A673 (cell line): ENCODE measurements at regions not wholly inside any gene's neighbourhood (a gene's known extent, or its start where the extent isn't known, plus 50 kb on each side); places are given as distances from the start of the nearest gene placed in this dataset.

ENCODE experiments used
- BruUV-seq: library from RNA; stranded (reverse); fragments of 400-500 nt; replicated peaks from 2 replicates; lab custom pipeline; 2021; lab: Mats Ljungman, UMichigan
- CTCF ChIA-PET: fragments of 300-600 bp; sonication (Branson Sonifier 250); formaldehyde crosslinking; loops from one replicate; lab custom pipeline; 2022; ENCODE audit warnings: antibody characterized with exemption; lab: Charles Lee
- POLR2A ChIA-PET: fragments of 300-600 bp; sonication (Branson Sonifier 250); formaldehyde crosslinking; loops from one replicate; lab custom pipeline; 2022; ENCODE audit warnings: antibody characterized with exemption; ENCODE audit not compliant: low non-redundant PET; lab: Charles Lee
- DNase-seq: peaks from one replicate; pipeline ENCODE4 v3.0.0-alpha.2; 2015; ENCODE audit warnings: low spot score
- H3K27ac ChIP-seq: fragments of 200-600 bp; sonication (generic); 2 replicates; pipeline ENCODE4 v1.5.1; 2016; ENCODE audit warnings: mixed run types, low read depth, mild to moderate bottlenecking, mixed read lengths, antibody characterized with exemption, low read length; ENCODE audit not compliant: poor library complexity, severe bottlenecking
- H3K27me3 ChIP-seq: fragments of 200-600 bp; sonication (generic); replicated peaks from 2 replicates; pipeline ENCODE4 v1.6.1; 2017; ENCODE audit warnings: mixed run types, low read depth, mild to moderate bottlenecking, mixed read lengths, antibody characterized with exemption, low read length; ENCODE audit not compliant: insufficient read depth, poor library complexity
- H3K36me3 ChIP-seq: fragments of 200-600 bp; sonication (generic); 2 replicates; pipeline ENCODE4 v1.6.1; 2016; ENCODE audit warnings: mixed run types, mild to moderate bottlenecking, mixed read lengths, antibody characterized with exemption, low read length; ENCODE audit not compliant: insufficient read depth, poor library complexity, severe bottlenecking
- H3K4me1 ChIP-seq: fragments of 200-600 bp; sonication (generic); 2 replicates; pipeline ENCODE4 v1.6.1; 2017; ENCODE audit warnings: mixed run types, mild to moderate bottlenecking, mixed read lengths, antibody characterized with exemption, low read length; ENCODE audit not compliant: insufficient read depth, poor library complexity, severe bottlenecking
- H3K4me3 ChIP-seq: fragments of 200-600 bp; sonication (generic); 2 replicates; pipeline ENCODE4 v1.5.1; 2016; ENCODE audit warnings: low read depth, mixed run types, mild to moderate bottlenecking, mixed read lengths, low read length; ENCODE audit not compliant: poor library complexity, severe bottlenecking
- H3K9me3 ChIP-seq: fragments of 200-600 bp; sonication (generic); 2 replicates; pipeline ENCODE4 v1.6.1; 2016; ENCODE audit warnings: mixed run types, low read depth, mild to moderate bottlenecking, mixed read lengths, antibody characterized with exemption, low read length; ENCODE audit not compliant: poor library complexity, severe bottlenecking
- EZH2 ChIP-seq: fragments of 200-600 bp; sonication (generic); IDR thresholded peaks from 2 replicates; pipeline ENCODE4 v1.6.1; 2017; ENCODE audit warnings: borderline replicate concordance, low read depth, mild to moderate bottlenecking, mixed read lengths, antibody characterized with exemption, low read length; ENCODE audit not compliant: poor library complexity, severe bottlenecking
- intact Hi-C: fragments of 100-400 bp; cut with micrococcal nuclease; formaldehyde crosslinking; loops from one replicate; pipeline ENCODE4 v1.10.0; 2022; ENCODE audit not compliant: unreplicated experiment
- TF ChIP-seq, protein P1 (sequence below): fragments of 300-800, 200-600 bp; sonication (generic); conservative IDR thresholded peaks from 2 replicates; pipeline ENCODE4 v1.5.1; 2017; ENCODE audit warnings: low read depth, mild to moderate bottlenecking, antibody characterized with exemption, low read length, moderate library complexity, mixed read lengths

DNA sequence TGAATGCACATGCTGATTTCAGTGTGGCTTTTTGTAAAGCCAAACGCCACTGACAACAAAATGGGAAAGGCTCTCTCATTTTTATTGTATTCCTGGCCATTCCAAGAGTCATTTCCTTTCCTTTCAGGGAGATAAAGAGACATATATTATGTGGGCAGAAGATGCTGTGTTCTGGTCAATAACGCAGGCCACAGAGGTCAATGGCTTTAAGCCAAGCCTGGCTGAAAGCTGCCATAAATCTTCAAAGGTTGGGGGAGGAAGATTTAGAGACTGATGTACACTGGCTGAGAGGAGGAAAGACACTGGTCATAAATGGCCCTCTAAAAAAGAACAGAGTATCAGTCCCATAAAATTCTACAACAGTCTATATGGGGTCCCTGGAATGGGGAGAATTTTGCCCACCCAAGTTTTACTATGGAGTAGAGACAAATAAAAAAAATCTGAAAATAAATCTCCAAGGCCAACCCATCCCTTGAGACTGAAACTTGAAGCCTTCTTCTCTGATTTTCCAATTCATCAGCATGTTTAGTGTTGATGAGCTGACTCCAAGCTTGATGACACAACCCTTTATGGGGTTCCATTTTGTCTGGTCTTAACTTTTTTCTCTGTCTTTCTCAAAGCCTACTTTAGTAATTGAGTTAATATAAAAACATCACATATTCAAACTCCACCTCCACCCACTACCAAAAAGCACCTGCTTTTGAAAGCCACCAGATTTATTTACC, 152.1 kb upstream of the SLC24A2 start:
- ChIA-PET POLR2A (no interaction called here), CTCF (no interaction called here)
- no peak overlapping the region for H3K4me3 ChIP-seq
- DNase-seq: no peak
- H3K36me3 ChIP-seq: no peaks in the 10 kb centered on the region
- no TSS peak for BruUV-seq
- intact Hi-C loops: loop anchor here (10.0 kb wide), 1 partner anchor 774 kb away; no protein-coding TSS in a partner anchor
- no peaks in the 10 kb centered on the region for H3K27me3 ChIP-seq
- TF ChIP-seq EZH2: no peak
- TF ChIP-seq, protein P1, sequence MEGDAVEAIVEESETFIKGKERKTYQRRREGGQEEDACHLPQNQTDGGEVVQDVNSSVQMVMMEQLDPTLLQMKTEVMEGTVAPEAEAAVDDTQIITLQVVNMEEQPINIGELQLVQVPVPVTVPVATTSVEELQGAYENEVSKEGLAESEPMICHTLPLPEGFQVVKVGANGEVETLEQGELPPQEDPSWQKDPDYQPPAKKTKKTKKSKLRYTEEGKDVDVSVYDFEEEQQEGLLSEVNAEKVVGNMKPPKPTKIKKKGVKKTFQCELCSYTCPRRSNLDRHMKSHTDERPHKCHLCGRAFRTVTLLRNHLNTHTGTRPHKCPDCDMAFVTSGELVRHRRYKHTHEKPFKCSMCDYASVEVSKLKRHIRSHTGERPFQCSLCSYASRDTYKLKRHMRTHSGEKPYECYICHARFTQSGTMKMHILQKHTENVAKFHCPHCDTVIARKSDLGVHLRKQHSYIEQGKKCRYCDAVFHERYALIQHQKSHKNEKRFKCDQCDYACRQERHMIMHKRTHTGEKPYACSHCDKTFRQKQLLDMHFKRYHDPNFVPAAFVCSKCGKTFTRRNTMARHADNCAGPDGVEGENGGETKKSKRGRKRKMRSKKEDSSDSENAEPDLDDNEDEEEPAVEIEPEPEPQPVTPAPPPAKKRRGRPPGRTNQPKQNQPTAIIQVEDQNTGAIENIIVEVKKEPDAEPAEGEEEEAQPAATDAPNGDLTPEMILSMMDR: no peak
- no peak overlapping the region for H3K27ac ChIP-seq
- peaks cover 5% of the 10 kb centered on the region for H3K4me1 ChIP-seq
- H3K9me3 ChIP-seq: no peaks in the 10 kb centered on the region

DNA sequence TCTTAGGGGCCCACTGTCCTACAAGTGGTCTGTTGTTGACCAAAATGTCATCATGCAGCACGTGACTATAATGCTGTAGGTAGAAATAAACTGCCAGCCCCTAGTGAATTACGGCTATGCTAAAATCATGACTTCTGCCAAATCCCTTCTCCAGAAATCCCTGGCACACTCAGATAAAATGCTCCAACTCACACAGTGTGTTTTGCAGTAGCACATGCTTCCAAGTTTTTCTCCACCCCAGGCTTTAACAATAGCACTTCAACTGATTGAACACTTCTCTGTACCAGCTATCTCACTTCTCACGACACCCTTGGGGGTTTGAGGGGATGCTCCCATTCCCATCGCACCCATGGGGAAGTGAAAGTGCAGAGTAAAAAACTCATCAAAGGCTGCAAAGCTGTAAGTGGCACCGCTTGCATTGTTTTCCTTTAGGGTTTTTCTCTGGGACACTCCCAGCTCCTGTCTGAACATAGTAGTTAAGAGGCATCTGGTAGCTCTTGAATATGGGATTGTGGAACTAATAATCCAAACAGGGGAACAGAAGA, 151.0 kb upstream of the SLC24A2 start:
- ChIA-PET POLR2A (no interaction called here), CTCF (no interaction called here)
- BruUV-seq: no TSS peak
- H3K27me3 ChIP-seq: no peaks in the 10 kb centered on the region
- H3K36me3 ChIP-seq: no peaks in the 10 kb centered on the region
- H3K27ac ChIP-seq: no peak overlapping the region
- no peak for DNase-seq
- intact Hi-C loops: loop anchor here (10.0 kb wide), 1 partner anchor 775 kb away; no protein-coding TSS in a partner anchor
- peaks cover 5% of the 10 kb centered on the region for H3K4me1 ChIP-seq
- TF ChIP-seq, protein P1: no peak
- no peak for TF ChIP-seq EZH2
- no peaks in the 10 kb centered on the region for H3K9me3 ChIP-seq
- H3K4me3 ChIP-seq: no peak overlapping the region

DNA sequence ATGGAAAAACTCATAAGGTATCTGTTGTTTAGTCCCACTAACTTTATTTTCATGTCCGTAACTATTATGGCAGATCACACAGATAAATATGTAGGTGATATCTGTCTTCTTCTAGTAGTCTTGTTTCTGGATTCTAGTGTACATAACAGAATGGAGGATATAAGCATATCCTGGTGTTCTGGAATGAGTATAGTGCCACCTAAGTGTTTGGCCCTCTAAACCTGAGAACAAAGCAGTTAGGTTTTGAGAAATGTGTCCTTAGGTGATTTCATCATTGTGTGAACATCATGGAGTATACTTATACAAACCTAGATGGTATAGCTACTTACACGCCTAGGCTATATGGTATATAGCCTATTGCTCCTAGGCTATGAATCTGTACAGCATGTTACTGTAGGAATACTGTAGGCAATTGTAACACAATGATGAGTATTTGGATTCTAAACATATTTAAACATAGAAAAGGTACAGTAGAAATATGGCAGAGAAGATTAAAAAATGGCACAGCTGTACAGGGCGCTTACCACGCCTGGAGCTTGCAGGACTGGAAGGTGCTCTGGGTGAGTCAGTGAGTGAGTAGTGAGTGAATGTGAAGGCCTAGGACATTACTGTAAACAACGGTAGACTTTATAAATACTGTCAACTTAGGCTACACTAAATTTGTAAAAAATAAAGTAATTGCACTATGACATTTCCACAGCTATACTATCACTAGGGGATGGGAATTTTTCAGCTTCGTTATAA, 150.3 kb upstream of the SLC24A2 start:
- H3K36me3 ChIP-seq: no peaks in the 10 kb centered on the region
- CTCF ChIA-PET: no interaction called here
- H3K4me3 ChIP-seq: no peak overlapping the region
- BruUV-seq: no TSS peak
- TF ChIP-seq EZH2: no peak
- TF ChIP-seq, protein P1: no peak
- DNase-seq: no peak
- H3K9me3 ChIP-seq: no peaks in the 10 kb centered on the region
- POLR2A ChIA-PET: no interaction called here
- intact Hi-C loops: no loop called here
- H3K27me3 ChIP-seq: no peaks in the 10 kb centered on the region
- peaks cover 5% of the 10 kb centered on the region for H3K4me1 ChIP-seq
- H3K27ac ChIP-seq: no peak overlapping the region
